ENCODE measurements at regions not wholly inside any gene's neighbourhood (a gene's known extent, or its start where the extent isn't known, plus 50 kb on each side); places are given as distances from the start of the nearest gene placed in this dataset.

- Histone ChIP-seq H3K4me1 (ENCODE audit: low read length) (no peaks in the 10 kb centered on the region), H3K9ac (ENCODE audit: low read length) (no peak overlapping the region), H3K27ac (ENCODE audit: low read length) (no peak overlapping the region), H3K9me3 (ENCODE audit: insufficient read depth, low read length) (no peaks in the 10 kb centered on the region), H3K79me2 (ENCODE audit: low read length) (no peaks in the 10 kb centered on the region), H3K36me3 (replicated peaks; ENCODE audit: low read depth, low read length) (no peaks in the 10 kb centered on the region), H3K27me3 (ENCODE audit: low read depth, low read length) (no peaks in the 10 kb centered on the region), H3K4me3 (ENCODE audit: low read length) (no peak overlapping the region), H2AFZ (ENCODE audit: low read depth, low read length) (no peak overlapping the region), H3K4me2 (ENCODE audit: low read length) (no peak overlapping the region), H4K20me1 (ENCODE audit: insufficient read depth, low read length) (no peaks in the 10 kb centered on the region)
- TF ChIP-seq CTCF (IDR thresholded peaks at IDR 0.05; ENCODE audit: low read depth, low read length) (no peak), EZH2phosphoT487 (IDR thresholded peaks at IDR 0.05; ENCODE audit: low read depth) (no peak)
Measured at GRCh38 chr10:130393342-130393741, 257.2 kb downstream of the GLRX3 start.

- no peak overlapping the region for H3K9ac ChIP-seq (ENCODE audit: low read length)
- no peaks in the 10 kb centered on the region for H3K79me2 ChIP-seq (ENCODE audit: low read length)
- no peaks in the 10 kb centered on the region for H3K36me3 ChIP-seq (replicated peaks; ENCODE audit: low read depth, low read length)
- H2AFZ ChIP-seq (ENCODE audit: low read depth, low read length), result no peak overlapping the region
- H3K27ac ChIP-seq (ENCODE audit: low read length), result no peak overlapping the region
- no peak overlapping the region for H3K4me3 ChIP-seq (ENCODE audit: low read length)
- H3K27me3 ChIP-seq (ENCODE audit: low read depth, low read length), result no peaks in the 10 kb centered on the region
- H4K20me1 ChIP-seq (ENCODE audit: insufficient read depth, low read length), result no peaks in the 10 kb centered on the region
- TF ChIP-seq CTCF (IDR thresholded peaks at IDR 0.05; ENCODE audit: low read depth, low read length) (no peak), EZH2phosphoT487 (IDR thresholded peaks at IDR 0.05; ENCODE audit: low read depth) (no peak)
- H3K4me2 ChIP-seq (ENCODE audit: low read length), result no peak overlapping the region
- H3K4me1 ChIP-seq (ENCODE audit: low read length), result no peaks in the 10 kb centered on the region
- no peaks in the 10 kb centered on the region for H3K9me3 ChIP-seq (ENCODE audit: insufficient read depth, low read length)
Measured at GRCh38 chr10:130394832-130395231, 258.6 kb downstream of the GLRX3 start.

- no peaks in the 10 kb centered on the region for H3K79me2 ChIP-seq (ENCODE audit: low read length)
- no peak overlapping the region for H2AFZ ChIP-seq (ENCODE audit: low read depth, low read length)
- H3K9me3 ChIP-seq (ENCODE audit: insufficient read depth, low read length), result no peaks in the 10 kb centered on the region
- no peaks in the 10 kb centered on the region for H3K36me3 ChIP-seq (replicated peaks; ENCODE audit: low read depth, low read length)
- TF ChIP-seq CTCF (IDR thresholded peaks at IDR 0.05; ENCODE audit: low read depth, low read length) (no peak), EZH2phosphoT487 (IDR thresholded peaks at IDR 0.05; ENCODE audit: low read depth) (no peak)
- no peak overlapping the region for H3K4me2 ChIP-seq (ENCODE audit: low read length)
- no peaks in the 10 kb centered on the region for H3K4me1 ChIP-seq (ENCODE audit: low read length)
- no peak overlapping the region for H3K27ac ChIP-seq (ENCODE audit: low read length)
- no peaks in the 10 kb centered on the region for H3K27me3 ChIP-seq (ENCODE audit: low read depth, low read length)
- H4K20me1 ChIP-seq (ENCODE audit: insufficient read depth, low read length), result no peaks in the 10 kb centered on the region
- no peak overlapping the region for H3K4me3 ChIP-seq (ENCODE audit: low read length)
- no peak overlapping the region for H3K9ac ChIP-seq (ENCODE audit: low read length)
Measured at GRCh38 chr10:130395248-130395936, 259.2 kb downstream of the GLRX3 start.

GRCh38 chr10:130396044-130396443, 259.9 kb downstream of the GLRX3 start:
- Histone ChIP-seq H3K79me2 (ENCODE audit: low read length) (no peaks in the 10 kb centered on the region), H3K27me3 (ENCODE audit: low read depth, low read length) (no peaks in the 10 kb centered on the region), H4K20me1 (ENCODE audit: insufficient read depth, low read length) (no peaks in the 10 kb centered on the region), H3K27ac (ENCODE audit: low read length) (no peak overlapping the region), H3K4me1 (ENCODE audit: low read length) (no peaks in the 10 kb centered on the region), H3K9me3 (ENCODE audit: insufficient read depth, low read length) (no peaks in the 10 kb centered on the region), H2AFZ (ENCODE audit: low read depth, low read length) (no peak overlapping the region), H3K4me2 (ENCODE audit: low read length) (no peak overlapping the region), H3K4me3 (ENCODE audit: low read length) (no peak overlapping the region), H3K9ac (ENCODE audit: low read length) (no peak overlapping the region), H3K36me3 (replicated peaks; ENCODE audit: low read depth, low read length) (no peaks in the 10 kb centered on the region)
- TF ChIP-seq CTCF (IDR thresholded peaks at IDR 0.05; ENCODE audit: low read depth, low read length) (no peak), EZH2phosphoT487 (IDR thresholded peaks at IDR 0.05; ENCODE audit: low read depth) (no peak)

All from OCI-LY3 (cell line).